ENCODE measurements at regions not wholly inside any gene's neighbourhood (a gene's known extent, or its start where the extent isn't known, plus 50 kb on each side); places are given as distances from the start of the nearest gene placed in this dataset.

DNA sequence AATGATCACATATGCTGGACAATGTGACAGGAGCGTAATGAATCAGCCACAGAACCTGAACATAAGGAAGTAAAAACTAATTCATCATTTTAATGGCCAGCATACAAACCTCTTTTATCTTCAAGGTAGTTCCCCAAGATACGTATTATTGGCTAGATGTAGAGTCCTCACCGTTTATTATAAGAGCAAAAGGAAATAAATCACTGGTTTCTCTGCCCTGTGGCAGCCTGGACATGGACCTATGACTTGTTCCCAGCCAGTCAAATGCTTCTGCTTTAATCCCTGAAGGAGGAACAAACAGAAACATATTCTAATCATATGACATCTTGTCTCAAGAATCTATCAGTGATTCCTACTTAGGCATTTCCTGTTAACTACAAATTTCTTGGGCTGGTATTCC lies 86.8 kb upstream of the FAM241A start:
- WGBS, 2 experiments, result 96 to 100% methylated on average over 2 to 3 of the region's 3 CpGs
- no peaks in the 10 kb centered on the region for H3K27me3 ChIP-seq (ENCODE audit: control insufficient read depth, insufficient read depth, low read length, poor library complexity, severe bottlenecking)
- H3K9me3 ChIP-seq (ENCODE audit: control insufficient read depth, low read length), result no peaks in the 10 kb centered on the region
- H3K4me1 ChIP-seq (ENCODE audit: control insufficient read depth, insufficient read depth, low read length), result no peaks in the 10 kb centered on the region
- H3K4me3 ChIP-seq (ENCODE audit: insufficient read depth, low read depth, low read length), result no peak overlapping the region
- H3K36me3 ChIP-seq (ENCODE audit: control insufficient read depth, insufficient read depth, low read length), result no peaks in the 10 kb centered on the region
- no peak overlapping the region for H3K27ac ChIP-seq (ENCODE audit: insufficient read depth, low read depth, low read length, poor library complexity, severe bottlenecking)

DNA sequence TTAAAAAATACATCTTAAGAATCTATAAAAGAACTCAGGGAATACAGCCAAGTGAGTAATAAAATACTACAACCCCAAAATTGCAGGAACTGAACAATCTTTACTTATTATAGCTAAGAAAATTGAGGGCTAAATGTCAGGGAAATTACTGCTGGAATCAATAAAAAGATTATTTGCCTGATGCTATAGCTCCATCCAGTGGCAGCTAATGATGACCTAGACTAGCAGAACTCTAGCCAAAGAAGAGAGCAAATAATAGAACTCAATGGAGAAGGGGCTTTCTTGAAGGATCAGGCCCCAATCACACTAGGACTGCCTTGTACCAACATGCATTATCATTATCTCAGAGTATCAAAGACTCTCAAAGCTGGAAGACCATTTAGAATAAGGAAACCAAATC lies 85.0 kb upstream of the FAM241A start:
- no peaks in the 10 kb centered on the region for H3K4me1 ChIP-seq (ENCODE audit: control insufficient read depth, insufficient read depth, low read length)
- no peak overlapping the region for H3K4me3 ChIP-seq (ENCODE audit: insufficient read depth, low read depth, low read length)
- no peaks in the 10 kb centered on the region for H3K9me3 ChIP-seq (ENCODE audit: control insufficient read depth, low read length)
- H3K27ac ChIP-seq (ENCODE audit: insufficient read depth, low read depth, low read length, poor library complexity, severe bottlenecking), result no peak overlapping the region
- no peaks in the 10 kb centered on the region for H3K36me3 ChIP-seq (ENCODE audit: control insufficient read depth, insufficient read depth, low read length)
- H3K27me3 ChIP-seq (ENCODE audit: control insufficient read depth, insufficient read depth, low read length, poor library complexity, severe bottlenecking), result no peaks in the 10 kb centered on the region

DNA sequence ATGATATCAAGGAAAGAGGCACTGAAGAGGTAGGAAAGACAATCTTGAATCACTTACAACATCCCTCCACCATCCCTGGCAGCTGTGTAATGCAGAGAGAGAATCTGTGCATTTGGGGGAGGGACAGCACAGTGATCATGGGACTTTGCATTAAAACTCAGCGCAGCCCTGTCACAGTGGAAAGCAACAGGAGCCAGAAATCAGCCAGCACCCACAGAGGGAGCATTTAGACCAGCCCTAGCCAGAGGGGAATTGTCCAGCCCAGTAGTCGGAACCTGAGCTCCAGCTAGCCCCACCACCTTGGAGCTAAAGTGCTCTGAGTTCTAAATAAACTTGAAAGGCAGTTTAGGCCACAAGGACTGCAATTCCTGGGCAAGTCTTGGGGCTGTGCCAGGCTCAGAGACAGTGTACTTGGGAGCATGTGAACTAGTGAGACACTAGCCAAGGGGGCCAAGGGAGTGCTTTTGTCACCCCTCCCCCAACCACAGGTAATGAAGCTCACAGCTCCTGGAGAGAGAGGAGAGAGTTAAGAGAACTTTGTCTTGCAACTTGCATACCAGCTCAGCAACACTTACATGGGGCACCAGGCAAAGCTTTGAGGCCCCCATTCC lies 83.9 kb upstream of the FAM241A start:
- H3K36me3 ChIP-seq (ENCODE audit: control insufficient read depth, insufficient read depth, low read length), result no peaks in the 10 kb centered on the region
- H3K4me1 ChIP-seq (ENCODE audit: control insufficient read depth, insufficient read depth, low read length), result no peaks in the 10 kb centered on the region
- WGBS, 2 experiments, result 69 to 74% methylated on average over 2 of the region's 2 CpGs
- no peak overlapping the region for H3K27ac ChIP-seq (ENCODE audit: insufficient read depth, low read depth, low read length, poor library complexity, severe bottlenecking)
- no peaks in the 10 kb centered on the region for H3K27me3 ChIP-seq (ENCODE audit: control insufficient read depth, insufficient read depth, low read length, poor library complexity, severe bottlenecking)
- no peaks in the 10 kb centered on the region for H3K9me3 ChIP-seq (ENCODE audit: control insufficient read depth, low read length)
- H3K4me3 ChIP-seq (ENCODE audit: insufficient read depth, low read depth, low read length), result no peak overlapping the region

DNA sequence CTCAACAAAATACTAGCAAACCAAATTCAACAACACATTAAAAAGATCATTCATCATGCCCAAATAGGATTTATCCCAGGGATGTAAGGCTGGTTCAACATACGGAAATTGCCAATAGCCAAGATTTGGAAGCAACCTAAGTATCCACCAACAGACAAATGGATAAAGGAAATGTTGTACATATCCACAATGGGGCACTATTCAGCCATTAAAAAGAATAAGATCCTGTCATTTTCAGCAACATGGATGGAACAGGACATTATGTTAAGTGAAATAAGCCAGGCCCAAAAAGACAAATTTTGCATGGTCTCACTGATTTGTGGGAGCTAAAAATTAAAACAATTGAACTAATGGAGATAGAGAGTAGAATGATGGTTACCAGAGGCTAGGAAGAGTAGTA lies 82.0 kb upstream of the FAM241A start:
- 93 to 100% methylated on average over 1 of the region's 1 CpG for WGBS, 2 experiments
- no peaks in the 10 kb centered on the region for H3K27me3 ChIP-seq (ENCODE audit: control insufficient read depth, insufficient read depth, low read length, poor library complexity, severe bottlenecking)
- no peaks in the 10 kb centered on the region for H3K4me1 ChIP-seq (ENCODE audit: control insufficient read depth, insufficient read depth, low read length)
- no peaks in the 10 kb centered on the region for H3K9me3 ChIP-seq (ENCODE audit: control insufficient read depth, low read length)
- no peaks in the 10 kb centered on the region for H3K36me3 ChIP-seq (ENCODE audit: control insufficient read depth, insufficient read depth, low read length)
- no peak overlapping the region for H3K4me3 ChIP-seq (ENCODE audit: insufficient read depth, low read depth, low read length)
- H3K27ac ChIP-seq (ENCODE audit: insufficient read depth, low read depth, low read length, poor library complexity, severe bottlenecking), result no peak overlapping the region

DNA sequence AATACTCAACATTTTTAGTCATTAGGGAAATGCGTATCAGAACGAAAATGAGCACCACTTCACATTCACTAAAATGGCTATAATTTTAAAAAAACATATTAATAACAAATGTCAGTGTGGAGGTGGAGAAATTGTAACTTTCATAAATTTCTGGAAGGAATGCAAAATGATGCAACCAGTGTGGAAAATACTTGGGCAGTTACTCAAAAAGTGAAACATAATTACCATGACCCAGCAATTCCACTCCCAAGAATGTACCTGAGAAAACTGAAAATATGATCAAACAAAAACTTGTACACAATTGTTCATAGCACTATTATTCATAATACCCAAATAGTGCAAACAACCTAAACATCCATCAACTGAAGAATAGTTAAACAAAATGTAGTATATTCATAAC lies 76.1 kb upstream of the FAM241A start:
- Histone ChIP-seq H3K4me1 (ENCODE audit: control insufficient read depth, insufficient read depth, low read length) (no peaks in the 10 kb centered on the region), H3K27me3 (ENCODE audit: control insufficient read depth, insufficient read depth, low read length, poor library complexity, severe bottlenecking) (no peaks in the 10 kb centered on the region), H3K36me3 (ENCODE audit: control insufficient read depth, insufficient read depth, low read length) (no peaks in the 10 kb centered on the region), H3K4me3 (ENCODE audit: insufficient read depth, low read depth, low read length) (no peak overlapping the region), H3K9me3 (ENCODE audit: control insufficient read depth, low read length) (no peaks in the 10 kb centered on the region), H3K27ac (ENCODE audit: insufficient read depth, low read depth, low read length, poor library complexity, severe bottlenecking) (no peak overlapping the region)
- WGBS, 2 experiments, result 100% methylated on average over 1 of the region's 2 CpGs; no CpG with 5 or more reads in 1 of the 2 experiments

DNA sequence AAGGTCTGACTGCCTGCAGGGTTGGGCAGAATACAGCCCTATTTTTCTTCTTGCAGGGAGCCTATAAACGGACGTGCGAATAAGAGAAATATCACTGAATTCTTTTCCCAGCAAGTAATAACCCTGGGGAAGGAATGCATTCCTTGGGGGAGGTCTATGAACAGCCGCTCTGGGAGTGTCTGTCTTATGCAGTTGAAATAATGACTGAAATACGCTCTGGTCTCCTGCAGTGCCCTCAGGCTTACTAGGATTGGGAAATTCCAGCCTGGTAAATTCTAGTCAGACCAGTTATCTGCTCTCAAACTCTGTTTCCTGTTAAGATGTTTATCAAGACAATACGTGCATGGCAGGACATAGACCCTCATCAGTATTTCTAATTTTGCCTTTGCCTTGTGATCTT lies 72.1 kb upstream of the FAM241A start:
- WGBS, 2 experiments, result 95 to 99% methylated on average over 5 to 6 of the region's 6 CpGs
- H3K27ac ChIP-seq (ENCODE audit: insufficient read depth, low read depth, low read length, poor library complexity, severe bottlenecking), result no peak overlapping the region
- H3K9me3 ChIP-seq (ENCODE audit: control insufficient read depth, low read length), result no peaks in the 10 kb centered on the region
- H3K4me3 ChIP-seq (ENCODE audit: insufficient read depth, low read depth, low read length), result no peak overlapping the region
- no peaks in the 10 kb centered on the region for H3K36me3 ChIP-seq (ENCODE audit: control insufficient read depth, insufficient read depth, low read length)
- no peaks in the 10 kb centered on the region for H3K4me1 ChIP-seq (ENCODE audit: control insufficient read depth, insufficient read depth, low read length)
- H3K27me3 ChIP-seq (ENCODE audit: control insufficient read depth, insufficient read depth, low read length, poor library complexity, severe bottlenecking), result no peaks in the 10 kb centered on the region

DNA sequence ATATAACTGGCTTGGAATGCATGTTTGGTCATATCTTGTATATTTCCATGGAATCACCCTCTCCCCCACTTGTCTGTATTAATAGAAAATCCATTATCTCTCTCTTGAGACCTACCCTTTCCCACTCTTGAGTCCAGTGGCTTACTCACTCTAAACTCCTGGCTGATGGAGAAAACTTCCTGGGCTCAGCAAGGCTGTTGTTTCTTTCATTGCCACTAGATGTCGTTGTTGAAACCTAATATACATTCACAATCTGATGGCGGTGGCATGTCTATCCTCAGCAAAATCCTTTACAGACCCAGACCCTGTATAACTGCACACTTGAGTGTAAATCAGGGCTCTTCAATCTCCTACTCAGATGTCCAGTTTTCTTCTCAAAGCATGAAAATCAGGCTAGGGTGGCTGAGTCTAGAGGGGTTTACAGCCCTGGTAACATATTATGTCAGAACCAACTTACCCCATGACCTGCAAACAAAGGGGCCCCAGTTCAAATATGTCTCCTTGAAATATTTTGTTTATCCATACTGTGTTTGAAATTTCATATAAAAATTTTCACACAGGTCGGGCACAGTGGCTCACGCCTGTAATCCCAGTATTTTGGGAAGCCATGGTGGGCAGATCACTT lies 70.0 kb upstream of the FAM241A start:
- 53 to 57% methylated on average over 4 of the region's 4 CpGs for WGBS, 2 experiments
- Histone ChIP-seq H3K4me3 (ENCODE audit: insufficient read depth, low read depth, low read length) (no peak overlapping the region), H3K27ac (ENCODE audit: insufficient read depth, low read depth, low read length, poor library complexity, severe bottlenecking) (no peak overlapping the region), H3K9me3 (ENCODE audit: control insufficient read depth, low read length) (no peaks in the 10 kb centered on the region), H3K36me3 (ENCODE audit: control insufficient read depth, insufficient read depth, low read length) (no peaks in the 10 kb centered on the region), H3K27me3 (ENCODE audit: control insufficient read depth, insufficient read depth, low read length, poor library complexity, severe bottlenecking) (no peaks in the 10 kb centered on the region), H3K4me1 (ENCODE audit: control insufficient read depth, insufficient read depth, low read length) (no peaks in the 10 kb centered on the region)

DNA sequence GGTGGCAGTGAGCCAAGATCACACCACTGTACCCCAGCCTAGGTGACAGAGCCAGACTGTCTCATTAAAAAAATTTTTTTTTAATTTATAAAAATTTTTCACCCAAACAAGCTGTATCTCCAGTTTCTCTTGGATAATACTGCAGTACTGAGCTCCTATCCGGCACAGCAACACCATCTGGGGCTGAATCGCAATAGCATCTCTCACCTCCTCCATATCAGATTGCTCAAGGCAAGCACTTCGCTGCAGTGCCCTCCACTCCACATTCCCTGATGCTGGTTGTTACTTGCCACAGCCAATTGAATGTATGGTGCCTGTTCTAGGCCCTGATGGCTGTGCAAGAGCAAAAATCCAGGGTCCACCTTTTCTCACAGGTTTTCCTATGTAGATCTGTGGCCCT lies 69.3 kb upstream of the FAM241A start:
- Histone ChIP-seq H3K36me3 (ENCODE audit: control insufficient read depth, insufficient read depth, low read length) (no peaks in the 10 kb centered on the region), H3K27ac (ENCODE audit: insufficient read depth, low read depth, low read length, poor library complexity, severe bottlenecking) (no peak overlapping the region), H3K4me3 (ENCODE audit: insufficient read depth, low read depth, low read length) (no peak overlapping the region), H3K27me3 (ENCODE audit: control insufficient read depth, insufficient read depth, low read length, poor library complexity, severe bottlenecking) (no peaks in the 10 kb centered on the region), H3K9me3 (ENCODE audit: control insufficient read depth, low read length) (no peaks in the 10 kb centered on the region), H3K4me1 (ENCODE audit: control insufficient read depth, insufficient read depth, low read length) (no peaks in the 10 kb centered on the region)
- WGBS, 2 experiments, result 91 to 93% methylated on average over 3 of the region's 3 CpGs

DNA sequence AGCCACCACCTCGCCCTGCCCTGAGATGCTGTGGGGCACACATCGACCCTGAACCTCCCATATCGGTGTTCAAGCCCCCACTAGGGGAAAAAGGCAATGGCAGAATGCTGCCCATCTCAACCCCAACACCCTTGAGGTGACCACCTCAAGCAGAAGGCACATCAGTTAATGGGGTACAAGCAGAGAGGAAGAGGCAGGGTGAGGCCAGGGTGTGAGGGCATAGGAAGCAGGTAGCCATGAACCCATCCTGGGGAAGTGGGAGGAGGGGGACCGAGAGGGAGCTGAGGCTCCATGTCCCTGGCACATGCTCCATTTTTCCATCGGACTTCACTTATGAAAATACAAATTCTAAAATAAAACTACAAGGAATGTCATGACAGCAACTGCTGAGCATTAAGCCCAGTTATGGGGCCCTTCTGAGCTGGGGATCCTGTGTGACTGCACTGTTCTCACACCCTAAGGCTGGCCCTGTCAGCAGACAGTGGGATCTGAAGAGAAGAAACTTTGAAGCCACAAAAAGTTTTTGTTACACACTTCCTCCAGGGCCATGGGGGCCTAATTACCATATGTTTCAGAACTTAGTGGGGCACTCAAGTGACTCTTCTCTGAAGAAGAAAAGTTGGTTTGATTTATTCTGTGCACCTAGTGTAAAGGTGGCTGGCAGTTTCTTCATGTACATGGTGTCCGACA lies 68.2 kb upstream of the FAM241A start:
- Histone ChIP-seq H3K9me3 (ENCODE audit: control insufficient read depth, low read length) (no peaks in the 10 kb centered on the region), H3K36me3 (ENCODE audit: control insufficient read depth, insufficient read depth, low read length) (no peaks in the 10 kb centered on the region), H3K4me1 (ENCODE audit: control insufficient read depth, insufficient read depth, low read length) (no peaks in the 10 kb centered on the region), H3K27ac (ENCODE audit: insufficient read depth, low read depth, low read length, poor library complexity, severe bottlenecking) (no peak overlapping the region), H3K27me3 (ENCODE audit: control insufficient read depth, insufficient read depth, low read length, poor library complexity, severe bottlenecking) (no peaks in the 10 kb centered on the region), H3K4me3 (ENCODE audit: insufficient read depth, low read depth, low read length) (no peak overlapping the region)
- WGBS, 2 experiments, result 94 to 96% methylated on average over 6 of the region's 6 CpGs

DNA sequence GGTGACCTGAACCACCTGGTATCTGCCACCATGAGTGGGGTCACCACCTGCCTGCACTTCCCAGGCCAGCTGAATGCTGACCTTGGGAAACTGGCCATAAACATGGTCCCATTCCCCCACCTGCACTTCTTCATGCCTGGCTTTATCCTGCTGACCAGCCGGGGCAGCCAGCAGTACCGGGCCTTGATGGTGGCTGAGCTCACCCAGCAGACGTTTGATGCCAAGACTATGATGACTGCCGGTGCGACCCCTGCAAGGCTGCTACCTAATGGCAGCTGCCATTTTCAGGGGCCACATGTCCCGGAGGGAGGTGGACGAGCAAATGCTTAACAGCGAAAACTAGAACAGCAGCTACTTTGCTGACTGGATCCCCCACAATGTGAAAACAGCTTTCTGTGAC lies 67.5 kb upstream of the FAM241A start:
- H3K27me3 ChIP-seq (ENCODE audit: control insufficient read depth, insufficient read depth, low read length, poor library complexity, severe bottlenecking), result no peaks in the 10 kb centered on the region
- WGBS, 2 experiments, result 95 to 96% methylated on average over 8 of the region's 8 CpGs
- H3K4me3 ChIP-seq (ENCODE audit: insufficient read depth, low read depth, low read length), result no peak overlapping the region
- no peak overlapping the region for H3K27ac ChIP-seq (ENCODE audit: insufficient read depth, low read depth, low read length, poor library complexity, severe bottlenecking)
- H3K9me3 ChIP-seq (ENCODE audit: control insufficient read depth, low read length), result no peaks in the 10 kb centered on the region
- no peaks in the 10 kb centered on the region for H3K4me1 ChIP-seq (ENCODE audit: control insufficient read depth, insufficient read depth, low read length)
- H3K36me3 ChIP-seq (ENCODE audit: control insufficient read depth, insufficient read depth, low read length), result no peaks in the 10 kb centered on the region
